Mammary epithelial cell (primary cell): ENCODE measurements at regions not wholly inside any gene's neighbourhood (a gene's known extent, or its start where the extent isn't known, plus 50 kb on each side); places are given as distances from the start of the nearest gene placed in this dataset.

Experiments
- CTCF ChIP-seq, 2 donors: IDR thresholded peaks in 1 of 2; conservative IDR thresholded peaks in 1 of 2; 2 replicates each; pipeline ENCODE4 v1.5.1; 2011 to 2012; ENCODE audit warnings: inconsistent platforms in 2 of 2, low read length in 2 of 2, mild to moderate bottlenecking in 2 of 2, control low read depth in 1 of 2, low read depth in 1 of 2; ENCODE audit not compliant: insufficient read depth in 1 of 2; ENCODE audit errors: extremely low read depth in 1 of 2
- EZH2 ChIP-seq: IDR thresholded peaks from 2 replicates; pipeline ENCODE4 v1.6.1; 2012; ENCODE audit warnings: low read length, inconsistent platforms, borderline replicate concordance

DNA sequence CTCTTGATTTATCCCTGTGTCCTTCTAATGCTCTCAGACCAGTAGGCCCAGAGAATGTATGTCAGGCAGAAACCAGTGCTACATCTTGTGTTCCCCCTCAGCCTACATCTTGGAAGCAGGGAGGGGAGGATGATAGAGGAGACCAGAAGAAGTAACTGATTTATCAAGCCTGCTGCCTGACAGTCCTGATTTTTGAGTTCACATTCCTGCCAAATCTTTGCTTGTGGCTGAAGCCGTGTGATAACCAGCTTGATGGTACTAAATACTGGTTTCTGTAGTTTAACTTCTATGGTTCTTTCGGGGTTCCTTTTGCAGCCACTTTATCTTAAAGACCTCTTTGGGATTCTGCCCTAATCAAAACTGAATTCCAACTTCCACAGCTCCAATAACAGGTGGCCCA is 59.7 kb upstream of the WDR26 start:
- TF ChIP-seq CTCF (conservative IDR thresholded peaks at IDR 0.05 in 1 of 2, IDR thresholded peaks at IDR 0.05 in 1 of 2; ENCODE audit: extremely low read depth in 1 of 2, insufficient read depth in 1 of 2, low read depth in 1 of 2, low read length in 2 of 2) (no peak), EZH2 (no peak)
